KMS-11 (cell line): ENCODE measurements at regions not wholly inside any gene's neighbourhood (a gene's known extent, or its start where the extent isn't known, plus 50 kb on each side); places are given as distances from the start of the nearest gene placed in this dataset.

Experiments
- H2AFZ ChIP-seq: fragments of 200-600 bp; sonication (generic); 2 replicates; pipeline ENCODE4 v1.6.1; 2016; ENCODE audit warnings: antibody characterized with exemption, mixed run types, low read depth
- H3K27ac ChIP-seq: fragments of 200-600 bp; sonication (generic); 2 replicates; pipeline ENCODE4 v1.6.1; 2016; ENCODE audit warnings: mild to moderate bottlenecking, mixed run types
- H3K27me3 ChIP-seq: fragments of 200-600 bp; sonication (generic); 2 replicates; pipeline ENCODE4 v1.6.1; 2017; ENCODE audit warnings: mild to moderate bottlenecking, low read depth, mixed run types, moderate library complexity; ENCODE audit not compliant: insufficient read depth
- H3K36me3 ChIP-seq: fragments of 200-600 bp; sonication (generic); 2 replicates; pipeline ENCODE4 v1.6.1; 2017; ENCODE audit warnings: mild to moderate bottlenecking, mixed run types; ENCODE audit not compliant: insufficient read depth
- H3K4me1 ChIP-seq: fragments of 200-600 bp; sonication (generic); 2 replicates; pipeline ENCODE4 v1.6.1; 2016; ENCODE audit warnings: mild to moderate bottlenecking, low read depth, mixed run types; ENCODE audit not compliant: poor library complexity, severe bottlenecking
- H3K4me2 ChIP-seq: fragments of 200-600 bp; sonication (generic); 2 replicates; pipeline ENCODE4 v1.7.0; 2016; ENCODE audit warnings: mild to moderate bottlenecking, mixed run types
- H3K4me3 ChIP-seq: fragments of 200-600 bp; sonication (generic); IDR thresholded peaks from 2 replicates; pipeline ENCODE4 v1.6.1; 2017; ENCODE audit warnings: low read depth, low read length, mixed read lengths; ENCODE audit not compliant: insufficient read depth
- H3K79me2 ChIP-seq: fragments of 200-600 bp; sonication (generic); 2 replicates; pipeline ENCODE4 v1.6.1; 2016; ENCODE audit warnings: low read depth, mixed run types; ENCODE audit not compliant: insufficient read depth
- H3K9ac ChIP-seq: fragments of 200-600 bp; sonication (generic); 2 replicates; pipeline ENCODE4 v1.6.1; 2016; ENCODE audit warnings: mild to moderate bottlenecking, mixed run types
- H4K20me1 ChIP-seq: fragments of 200-600 bp; sonication (generic); 2 replicates; pipeline ENCODE4 v1.6.1; 2016; ENCODE audit warnings: mild to moderate bottlenecking, mixed run types; ENCODE audit not compliant: insufficient read depth
- TF ChIP-seq, protein P1 (sequence below): fragments of 200-600 bp; sonication (generic); conservative IDR thresholded peaks from 2 replicates; pipeline ENCODE4 v1.6.1; 2017; ENCODE audit warnings: low read depth, mild to moderate bottlenecking, antibody characterized with exemption, low read length, moderate library complexity, mixed read lengths

- no peaks in the 10 kb centered on the region for H4K20me1 ChIP-seq
- no peaks in the 10 kb centered on the region for H3K27me3 ChIP-seq
- H2AFZ ChIP-seq: no peak overlapping the region
- H3K4me1 ChIP-seq: no peaks in the 10 kb centered on the region
- no peak overlapping the region for H3K9ac ChIP-seq
- TF ChIP-seq, protein P1, sequence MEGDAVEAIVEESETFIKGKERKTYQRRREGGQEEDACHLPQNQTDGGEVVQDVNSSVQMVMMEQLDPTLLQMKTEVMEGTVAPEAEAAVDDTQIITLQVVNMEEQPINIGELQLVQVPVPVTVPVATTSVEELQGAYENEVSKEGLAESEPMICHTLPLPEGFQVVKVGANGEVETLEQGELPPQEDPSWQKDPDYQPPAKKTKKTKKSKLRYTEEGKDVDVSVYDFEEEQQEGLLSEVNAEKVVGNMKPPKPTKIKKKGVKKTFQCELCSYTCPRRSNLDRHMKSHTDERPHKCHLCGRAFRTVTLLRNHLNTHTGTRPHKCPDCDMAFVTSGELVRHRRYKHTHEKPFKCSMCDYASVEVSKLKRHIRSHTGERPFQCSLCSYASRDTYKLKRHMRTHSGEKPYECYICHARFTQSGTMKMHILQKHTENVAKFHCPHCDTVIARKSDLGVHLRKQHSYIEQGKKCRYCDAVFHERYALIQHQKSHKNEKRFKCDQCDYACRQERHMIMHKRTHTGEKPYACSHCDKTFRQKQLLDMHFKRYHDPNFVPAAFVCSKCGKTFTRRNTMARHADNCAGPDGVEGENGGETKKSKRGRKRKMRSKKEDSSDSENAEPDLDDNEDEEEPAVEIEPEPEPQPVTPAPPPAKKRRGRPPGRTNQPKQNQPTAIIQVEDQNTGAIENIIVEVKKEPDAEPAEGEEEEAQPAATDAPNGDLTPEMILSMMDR: no peak
- H3K4me2 ChIP-seq: no peak overlapping the region
- no peaks in the 10 kb centered on the region for H3K36me3 ChIP-seq
- no peak overlapping the region for H3K27ac ChIP-seq
- no peaks in the 10 kb centered on the region for H3K79me2 ChIP-seq
- H3K4me3 ChIP-seq: no peak overlapping the region
Observed at GRCh38 chr20:51166489-51166888, 143.6 kb upstream of the KCNG1 start.

DNA sequence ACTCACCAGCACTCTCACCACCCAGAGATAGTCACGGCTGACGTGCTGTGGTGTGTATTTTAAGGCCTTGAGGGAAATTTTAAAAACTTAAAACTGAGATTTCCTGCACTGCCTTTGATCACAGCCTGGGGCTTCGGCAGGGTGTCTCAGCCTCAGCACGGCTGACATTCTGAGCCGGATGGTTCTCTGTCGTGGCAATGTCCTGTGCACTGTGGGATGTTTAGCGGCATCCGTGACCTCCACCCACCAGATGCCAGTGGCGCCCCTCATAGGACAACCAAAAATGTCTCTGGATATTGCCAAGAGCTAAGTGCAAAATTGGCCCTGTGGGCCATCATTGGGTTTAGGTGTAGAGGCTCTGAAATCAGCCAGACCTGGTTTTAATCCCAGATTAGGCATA lies 142.2 kb upstream of the KCNG1 start:
- no peak overlapping the region for H3K4me3 ChIP-seq
- H2AFZ ChIP-seq: no peak overlapping the region
- no peaks in the 10 kb centered on the region for H3K36me3 ChIP-seq
- H3K4me1 ChIP-seq: no peaks in the 10 kb centered on the region
- no peaks in the 10 kb centered on the region for H4K20me1 ChIP-seq
- no peak overlapping the region for H3K27ac ChIP-seq
- TF ChIP-seq, protein P1: no peak
- no peaks in the 10 kb centered on the region for H3K79me2 ChIP-seq
- H3K4me2 ChIP-seq: no peak overlapping the region
- H3K27me3 ChIP-seq: no peaks in the 10 kb centered on the region
- no peak overlapping the region for H3K9ac ChIP-seq

DNA sequence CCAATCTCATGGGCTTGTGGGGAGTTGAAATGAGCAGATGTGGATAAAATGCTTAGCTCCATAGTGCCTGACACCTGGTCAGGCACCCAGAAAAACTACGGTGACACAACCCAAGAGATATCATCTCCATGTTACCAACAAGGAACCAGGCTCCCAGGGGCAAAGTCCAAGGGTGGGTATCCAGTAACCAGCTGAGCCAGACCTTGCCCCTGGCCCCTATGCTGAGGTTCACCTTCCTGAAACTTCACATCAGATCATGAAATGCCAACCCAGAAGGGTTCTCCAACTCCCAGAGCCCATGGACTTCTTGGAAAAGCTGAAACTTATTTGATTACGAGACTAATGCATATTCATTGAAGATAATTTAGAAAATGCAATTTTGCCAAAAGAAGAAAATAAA lies 141.8 kb upstream of the KCNG1 start:
- Histone ChIP-seq H4K20me1 (no peaks in the 10 kb centered on the region), H3K27me3 (no peaks in the 10 kb centered on the region), H3K4me2 (no peak overlapping the region), H3K9ac (no peak overlapping the region), H3K36me3 (no peaks in the 10 kb centered on the region), H2AFZ (no peak overlapping the region), H3K4me3 (no peak overlapping the region), H3K27ac (no peak overlapping the region), H3K4me1 (no peaks in the 10 kb centered on the region), H3K79me2 (no peaks in the 10 kb centered on the region)
- TF ChIP-seq, protein P1: no peak

DNA sequence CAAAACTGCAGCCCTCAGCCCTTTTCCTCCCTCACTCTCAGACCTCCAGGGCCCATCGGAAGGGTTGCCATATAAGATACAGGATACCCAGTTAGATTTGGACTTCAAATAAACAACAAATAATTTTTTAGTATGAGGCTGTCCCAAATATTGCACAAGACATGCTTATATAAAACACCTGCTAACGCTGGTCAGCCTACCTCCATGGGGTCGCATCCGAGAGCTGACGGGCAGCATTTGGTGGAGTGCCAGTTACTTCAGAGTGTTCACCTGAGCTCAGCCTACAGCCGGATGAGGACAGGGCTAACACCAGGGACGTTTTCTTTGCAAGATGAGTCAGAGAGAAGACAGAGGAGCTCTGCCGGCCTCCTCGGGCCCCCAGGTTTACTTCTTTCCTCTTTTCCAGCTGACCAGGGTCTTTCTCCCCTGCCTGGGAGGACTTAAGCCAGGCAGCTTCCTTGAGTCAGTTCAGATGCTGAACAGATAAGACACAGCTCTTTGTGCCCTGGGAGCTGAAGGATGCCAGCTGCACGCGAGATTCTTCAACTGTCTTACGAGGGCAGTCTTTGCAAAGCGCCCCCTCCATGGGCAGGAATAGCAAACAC lies 141.2 kb upstream of the KCNG1 start:
- no peaks in the 10 kb centered on the region for H3K79me2 ChIP-seq

More for the DNA sequence above, 141.2 kb upstream of the KCNG1 start:
- Histone ChIP-seq H4K20me1 (no peaks in the 10 kb centered on the region), H2AFZ (no peak overlapping the region), H3K27ac (no peak overlapping the region), H3K4me1 (no peaks in the 10 kb centered on the region), H3K4me2 (no peak overlapping the region), H3K36me3 (no peaks in the 10 kb centered on the region), H3K27me3 (no peaks in the 10 kb centered on the region), H3K4me3 (no peak overlapping the region), H3K9ac (no peak overlapping the region)
- TF ChIP-seq, protein P1: no peak
